GM21360 (cell line): ENCODE measurements at regions not wholly inside any gene's neighbourhood (a gene's known extent, or its start where the extent isn't known, plus 50 kb on each side); places are given as distances from the start of the nearest gene placed in this dataset.
"Not testable (repeated sequence)": the region's sequence is repeated elsewhere in the genome, so short reads cannot be mapped to it uniquely, and the experiment has no call there.

Source experiments
- ATAC-seq: cut with Tn5 transposase; IDR thresholded peaks from one replicate; pipeline ENCODE4 v1.9.1; 2021; ENCODE audit warnings: mild to moderate bottlenecking, moderate library complexity; ENCODE audit not compliant: unreplicated experiment

DNA sequence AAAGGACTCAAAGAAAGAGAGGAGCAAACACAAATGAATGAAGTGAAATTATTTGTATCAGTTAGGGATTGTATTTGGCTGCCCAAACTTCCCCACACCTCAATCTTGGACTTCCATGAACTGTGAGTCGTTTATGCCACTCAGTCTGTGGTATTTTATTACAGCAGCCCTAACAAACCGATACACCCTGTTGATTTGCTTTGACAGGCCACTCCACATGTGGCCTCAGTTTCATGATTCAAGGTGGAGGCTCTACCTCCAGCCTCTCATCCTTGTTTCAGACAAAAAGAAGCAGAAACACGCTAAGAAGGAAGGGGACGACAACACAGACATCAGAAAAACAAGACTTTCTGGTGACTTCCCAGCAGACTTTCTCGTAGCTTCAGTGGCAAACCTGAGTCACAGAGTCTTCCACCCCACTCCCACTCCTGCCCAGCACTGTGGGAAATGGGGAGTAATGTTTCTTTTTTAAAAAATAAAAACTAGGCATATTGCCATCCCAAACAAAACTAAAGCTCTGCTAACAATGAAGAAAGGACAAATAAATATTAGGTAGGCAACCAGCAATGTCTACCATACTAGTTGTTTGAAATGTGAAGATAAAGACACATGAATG is 52.2 kb upstream of the ABCA1 start:
- ATAC-seq: no peak

DNA sequence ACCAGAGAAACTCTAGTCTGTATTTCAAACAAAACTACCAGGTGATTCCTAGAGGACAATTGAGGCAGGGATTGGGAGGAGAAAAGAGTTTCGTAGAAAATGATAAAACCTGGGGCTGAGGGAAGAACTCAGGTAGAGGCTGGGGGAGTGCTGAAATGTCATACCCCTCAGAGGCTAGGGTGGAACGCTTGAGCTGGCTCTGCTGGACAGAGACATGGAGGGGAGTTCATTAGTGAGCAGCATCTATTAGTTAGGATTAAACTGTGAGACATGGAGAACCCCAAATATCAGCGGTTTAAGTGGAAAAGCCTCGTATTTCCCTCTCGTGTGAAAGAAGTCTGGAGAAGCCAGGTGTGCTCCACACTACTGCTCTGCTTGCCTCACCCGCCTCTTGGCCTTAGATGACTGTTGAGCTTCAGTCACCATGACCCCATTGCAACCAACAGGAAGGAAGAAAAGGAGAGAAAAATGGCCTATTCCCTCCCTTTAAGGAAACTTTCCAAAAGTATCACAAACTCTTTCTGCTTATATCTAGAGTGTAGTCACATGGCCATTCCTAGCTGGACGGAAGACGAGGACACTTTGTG is 53.7 kb upstream of the ABCA1 start:
- no peak for ATAC-seq

DNA sequence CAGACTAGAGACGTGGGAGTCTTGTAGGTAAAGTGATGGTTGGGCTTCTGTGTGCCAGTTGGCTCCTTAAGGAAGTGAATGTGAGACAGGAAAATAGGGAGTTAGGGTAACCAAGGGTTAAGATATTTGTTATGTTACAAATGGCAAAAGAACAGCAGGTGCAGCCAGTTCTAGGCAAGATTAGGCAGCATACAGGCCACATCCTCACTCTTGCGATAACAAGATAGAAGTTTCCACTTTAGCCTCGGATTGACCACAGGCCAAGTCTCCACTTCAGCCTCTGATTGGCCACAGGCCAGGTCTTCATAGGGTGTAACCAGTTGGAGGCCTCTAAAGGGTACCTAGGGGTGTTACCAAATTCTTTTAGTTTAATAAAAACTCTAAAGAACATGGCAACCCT is 54.6 kb upstream of the ABCA1 start:
- no peak for ATAC-seq

DNA sequence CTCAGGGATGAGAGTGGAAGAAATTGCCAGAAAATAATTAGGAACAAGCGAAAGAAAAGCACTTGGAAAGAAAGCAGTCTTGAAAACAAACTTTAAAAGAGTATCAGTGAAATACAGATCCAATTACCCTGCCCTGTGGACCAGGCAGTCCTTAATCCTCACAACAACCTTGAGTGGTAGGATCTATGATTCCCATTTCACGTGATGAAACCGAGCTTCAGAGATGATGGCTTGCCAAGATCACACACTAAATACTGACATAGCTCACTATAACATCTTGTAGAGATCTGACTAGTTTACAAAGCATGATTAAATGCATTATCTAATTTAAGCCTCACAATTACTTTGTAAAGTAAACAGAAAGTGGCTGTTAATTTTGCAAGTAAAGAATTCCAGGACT is 55.5 kb upstream of the ABCA1 start:
- no peak for ATAC-seq

DNA sequence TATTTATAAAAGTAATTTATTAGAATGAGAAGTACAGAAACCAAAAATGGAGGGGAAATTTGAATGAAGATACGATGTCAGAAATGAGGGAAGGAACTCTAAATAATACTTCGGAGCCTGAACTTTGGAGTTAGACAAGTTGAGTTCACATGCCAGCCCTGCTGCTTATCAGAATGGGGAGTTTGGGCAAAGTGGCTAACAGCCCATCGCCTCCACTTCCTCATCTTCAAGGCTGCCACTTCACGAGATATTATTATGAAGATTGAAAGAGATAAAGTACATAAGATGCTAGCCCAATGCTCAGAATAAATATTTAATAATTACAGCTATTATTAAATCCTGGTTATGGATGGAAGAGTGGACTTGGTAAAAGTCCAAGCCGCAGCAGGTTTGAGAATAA is 56.2 kb upstream of the ABCA1 start:
- no peak for ATAC-seq

DNA sequence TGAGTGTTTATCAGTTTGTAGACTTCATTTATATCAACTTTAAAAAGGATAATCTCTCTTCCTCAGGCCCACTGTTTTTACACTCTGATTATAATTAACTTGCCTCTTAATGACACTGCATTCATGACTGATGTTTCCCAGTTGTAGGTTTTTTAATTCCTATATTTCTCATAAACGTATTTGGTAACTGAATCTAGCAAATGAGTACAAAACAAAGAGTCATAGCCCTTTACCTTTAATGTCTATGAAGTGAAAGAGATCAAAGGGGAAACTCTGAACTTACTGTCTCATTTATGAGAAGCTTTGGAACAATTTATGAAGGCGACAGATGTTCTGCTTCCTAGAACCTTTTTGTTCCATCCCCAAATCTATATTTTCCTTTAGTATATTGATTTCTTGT is 56.6 kb upstream of the ABCA1 start:
- ATAC-seq: no peak

DNA sequence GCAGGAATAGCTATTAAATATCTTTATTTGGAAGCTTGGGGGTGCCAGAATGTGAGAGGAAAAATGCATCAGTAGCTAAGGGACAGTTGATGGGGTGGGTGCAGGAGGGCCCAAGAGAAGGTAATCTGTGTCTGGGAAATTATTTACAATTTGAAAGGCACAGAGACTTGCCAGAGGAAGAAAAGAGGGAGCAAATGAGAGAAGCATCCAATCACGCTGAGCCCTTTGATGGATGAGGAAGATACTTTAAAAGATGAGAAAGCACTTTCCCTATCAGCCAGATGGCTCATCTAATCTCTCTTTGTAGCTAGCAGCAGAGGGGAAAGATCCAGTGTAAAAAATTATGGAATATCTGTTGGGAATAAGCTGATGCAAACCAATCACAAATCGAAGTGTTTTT is 57.0 kb upstream of the ABCA1 start:
- ATAC-seq: no peak

DNA sequence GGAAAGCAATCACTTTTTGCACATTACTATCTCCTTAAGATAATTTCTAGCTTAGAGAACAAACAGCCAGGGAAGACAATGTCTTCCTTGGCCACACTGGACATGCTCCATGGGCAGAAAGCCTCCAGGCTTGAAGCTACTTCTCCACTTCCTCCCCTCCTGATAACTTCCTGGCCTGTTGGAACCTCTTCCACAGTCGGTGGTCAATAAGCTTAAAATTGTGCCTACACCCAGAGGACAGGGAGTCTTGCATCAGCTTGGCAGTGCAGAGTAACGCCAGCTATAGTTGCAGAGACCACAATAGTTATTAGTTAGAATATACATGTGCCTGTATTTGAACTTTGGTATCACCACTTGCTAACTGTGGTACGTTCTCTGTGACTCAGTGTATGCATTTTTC is 58.1 kb upstream of the ABCA1 start:
- no peak for ATAC-seq

DNA sequence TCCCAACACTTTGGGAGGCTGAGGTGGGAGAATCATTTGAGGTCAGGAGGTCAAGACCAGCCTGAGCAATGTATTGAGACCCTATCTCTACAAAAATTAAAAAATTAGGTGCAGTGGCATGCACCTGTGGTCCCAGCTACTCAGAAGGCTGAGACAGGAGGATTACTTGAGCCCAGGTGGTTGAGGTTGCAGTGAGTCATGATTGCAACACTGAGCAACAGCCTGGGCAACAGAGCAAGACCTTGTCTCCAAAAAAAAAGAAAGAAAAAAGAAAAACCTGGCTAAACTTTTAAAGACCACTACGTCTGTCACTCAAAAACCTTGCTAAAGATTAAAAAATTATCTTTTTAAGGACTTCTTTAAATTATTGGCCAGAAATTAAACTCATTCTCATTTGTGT is 59.8 kb upstream of the ABCA1 start:
- ATAC-seq: no peak

DNA sequence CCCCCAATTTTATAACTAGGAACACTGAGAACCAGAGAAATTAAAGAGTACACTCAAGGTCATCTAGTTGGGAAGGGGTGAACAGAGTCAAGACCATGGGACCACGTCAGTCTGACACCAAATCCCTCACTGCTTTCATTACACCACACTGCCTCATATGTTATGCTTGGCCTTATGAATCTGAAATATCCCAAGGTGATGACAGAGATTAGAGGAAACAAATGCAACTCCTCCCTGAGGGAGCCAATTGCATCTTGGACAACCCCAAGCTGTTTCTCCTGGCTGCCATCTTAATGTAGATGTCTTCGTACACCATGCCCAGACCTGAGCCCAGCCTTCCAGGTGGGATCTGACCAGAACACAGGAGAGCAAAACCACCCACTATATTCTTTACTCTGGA is 60.6 kb upstream of the ABCA1 start:
- no peak for ATAC-seq

DNA sequence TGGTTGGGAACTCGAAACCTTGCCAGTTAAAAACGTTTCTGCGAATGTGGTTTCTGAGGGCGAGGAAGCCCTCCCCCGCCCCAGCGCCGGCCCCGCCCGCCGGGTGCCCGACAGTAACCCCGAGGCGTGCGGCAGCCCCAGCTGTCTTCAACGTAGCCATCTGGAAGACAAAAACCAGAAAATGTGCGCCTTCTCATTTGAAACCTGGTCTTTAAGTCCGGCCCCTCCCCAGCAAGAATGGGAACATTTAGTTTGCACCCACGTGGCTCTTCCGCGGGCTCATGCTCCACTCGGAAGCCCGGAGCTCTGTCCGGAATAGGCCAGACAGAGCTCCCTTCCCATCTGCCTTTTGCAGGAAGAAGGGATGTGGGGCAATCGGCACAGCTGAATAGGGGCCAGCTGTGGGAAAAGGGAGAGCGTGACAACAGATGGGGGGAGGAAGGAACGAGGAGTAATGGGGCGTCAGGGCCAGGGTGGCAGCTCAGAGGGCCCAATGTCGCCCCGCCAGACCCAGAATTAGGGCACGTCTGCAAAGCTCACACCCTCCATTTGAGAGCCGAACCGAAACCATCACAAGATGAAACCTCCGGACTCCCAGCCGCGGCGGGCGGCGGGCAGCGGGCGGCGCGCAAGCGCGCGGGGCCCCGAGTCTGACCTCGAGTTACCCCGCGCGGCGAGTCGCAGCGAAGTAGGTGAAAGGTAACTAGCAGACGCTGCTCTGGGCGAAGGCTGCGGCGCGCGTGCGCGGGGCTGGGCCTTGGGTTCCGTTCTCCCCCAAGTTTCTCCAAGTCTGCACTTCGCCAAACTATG is 63.4 kb upstream of the ABCA1 start:
- peak; percentile 82 for ATAC-seq

DNA sequence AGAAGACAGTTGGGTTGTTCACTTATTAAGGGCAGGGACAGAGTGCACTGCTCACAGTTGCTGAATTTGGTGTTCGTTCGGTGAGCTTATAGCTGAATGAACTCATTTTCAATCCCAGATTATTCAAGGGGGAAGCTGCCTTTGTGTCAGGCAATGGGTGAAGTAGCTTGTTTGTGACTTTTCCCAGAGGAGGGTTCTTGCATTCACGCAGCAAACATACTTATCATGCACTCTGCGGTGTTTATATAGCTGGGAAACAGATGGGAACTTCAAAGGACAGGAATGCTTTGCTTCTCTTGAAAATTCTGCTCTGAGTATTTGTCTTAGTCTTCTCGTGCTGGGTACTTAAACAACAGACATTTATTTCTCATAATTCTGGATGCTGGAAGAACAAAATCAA is 64.7 kb upstream of the ABCA1 start:
- no peak for ATAC-seq

DNA sequence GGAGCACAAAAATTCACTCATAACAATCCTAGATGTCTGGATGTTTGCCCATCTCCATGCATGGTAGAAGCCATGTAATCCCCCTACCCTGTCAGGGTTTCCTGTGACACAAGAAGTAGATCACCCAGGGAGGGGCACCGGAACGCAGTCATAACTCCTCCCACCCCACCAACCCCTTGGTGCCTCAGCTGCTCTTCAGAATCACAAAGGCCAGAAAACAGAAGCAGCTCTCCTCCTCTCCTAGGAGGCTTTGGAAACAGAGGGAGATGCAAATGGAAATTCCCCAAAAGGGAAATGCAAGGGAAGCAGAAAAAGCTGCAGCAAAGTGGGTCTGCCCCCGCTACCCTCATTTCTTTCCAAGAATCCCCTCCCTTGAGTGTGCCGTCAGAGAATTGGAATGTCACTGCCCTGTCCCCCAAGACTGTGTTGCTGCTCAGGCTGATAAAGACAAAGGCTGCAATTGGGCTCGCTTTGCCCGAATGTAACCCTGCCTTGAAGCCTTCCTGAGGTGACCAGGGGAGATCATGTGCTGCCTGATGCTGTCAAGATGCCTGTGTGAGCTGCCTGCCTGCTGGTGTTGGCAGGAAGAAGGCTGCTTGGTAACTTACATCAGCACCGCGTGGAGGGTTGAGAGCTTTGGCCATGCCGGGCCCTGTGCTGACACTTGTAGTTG is 65.5 kb upstream of the ABCA1 start:
- ATAC-seq: no peak

DNA sequence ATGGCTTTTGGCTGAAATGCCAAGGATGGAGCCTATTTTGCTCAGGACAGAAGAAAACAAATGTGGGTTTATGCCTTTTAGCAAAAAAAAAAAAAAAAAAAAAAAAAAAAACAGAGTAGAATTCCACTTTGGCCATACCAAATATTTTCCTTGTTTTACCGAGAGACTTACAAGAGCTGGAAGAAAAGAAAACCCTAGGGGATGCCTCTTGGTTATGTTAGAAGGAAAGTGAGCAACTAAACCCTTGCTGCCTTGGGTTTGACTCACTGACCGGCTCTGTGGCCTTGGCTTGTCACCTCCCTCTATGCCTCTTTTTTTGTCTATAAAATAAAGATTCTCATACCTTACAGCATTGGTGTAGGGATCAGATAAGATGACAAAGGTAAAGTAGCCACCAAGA is 69.6 kb upstream of the ABCA1 start:
- no peak for ATAC-seq

DNA sequence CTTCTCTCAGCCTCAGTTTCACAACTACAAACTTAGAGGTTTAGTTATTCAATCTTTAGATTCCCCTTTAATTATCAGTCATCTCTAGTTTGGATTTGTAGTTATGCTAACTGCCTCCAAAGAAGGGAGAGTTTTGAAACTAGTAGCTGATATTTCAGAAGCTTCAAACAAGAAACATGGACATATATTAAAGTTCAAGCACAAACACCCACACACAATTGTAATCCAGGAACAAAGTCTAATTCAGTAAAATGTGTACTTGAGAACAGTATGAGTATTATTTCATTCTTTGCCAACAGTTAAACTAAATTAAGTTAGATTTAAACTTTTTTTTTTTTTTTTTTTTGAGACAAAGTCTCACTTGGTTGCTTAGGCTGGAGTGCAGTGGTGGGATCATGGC is 71.2 kb upstream of the ABCA1 start:
- ATAC-seq: no peak

DNA sequence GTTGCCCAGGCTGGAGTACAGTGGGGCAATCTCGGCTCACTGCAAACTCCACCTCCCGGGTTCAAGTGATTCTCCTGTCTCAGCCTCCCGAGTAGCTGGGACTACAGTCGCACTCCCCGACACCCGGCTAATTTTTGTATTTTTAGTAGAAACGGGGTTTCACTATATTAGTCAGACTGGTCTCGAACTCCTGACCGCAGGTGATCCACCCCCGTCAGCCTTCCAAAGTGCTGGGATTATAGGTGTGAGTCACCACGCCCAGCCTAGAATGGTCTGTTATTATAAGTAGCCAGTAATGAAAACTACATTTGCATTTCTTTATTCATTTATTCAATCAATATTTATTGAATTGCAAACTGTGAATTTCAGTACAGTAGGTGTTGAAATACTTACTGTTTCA is 72.6 kb upstream of the ABCA1 start:
- ATAC-seq: not testable (repeated sequence)

DNA sequence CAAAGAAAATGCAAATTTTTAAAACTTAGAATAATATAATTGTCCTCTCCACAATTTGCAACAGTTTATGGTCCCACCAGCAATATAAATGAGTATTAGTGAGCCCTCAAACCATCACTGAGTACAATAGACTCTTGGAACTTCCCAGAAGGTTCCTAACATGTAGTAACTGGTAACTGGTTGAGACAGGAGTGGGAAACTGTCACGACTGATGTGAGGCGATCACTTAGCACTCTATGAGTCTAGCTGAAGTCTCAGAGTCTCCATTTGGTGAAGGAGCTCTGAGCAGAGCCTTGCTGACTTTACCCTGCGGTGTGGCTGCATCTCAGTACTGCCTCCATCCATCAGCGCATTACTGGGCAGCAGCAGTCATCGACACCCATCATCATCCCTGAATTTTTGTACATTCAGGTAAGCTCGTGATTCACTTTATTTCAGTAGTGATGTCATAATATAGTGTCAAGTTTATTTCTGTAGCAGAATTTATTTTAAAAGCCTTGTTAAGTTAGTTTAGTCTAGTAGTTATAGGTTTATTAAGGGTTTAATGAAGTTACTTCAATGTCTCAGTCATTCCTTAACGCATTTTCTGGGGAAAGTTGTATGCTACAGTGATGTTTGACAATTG is 76.6 kb upstream of the ABCA1 start:
- ATAC-seq: no peak

DNA sequence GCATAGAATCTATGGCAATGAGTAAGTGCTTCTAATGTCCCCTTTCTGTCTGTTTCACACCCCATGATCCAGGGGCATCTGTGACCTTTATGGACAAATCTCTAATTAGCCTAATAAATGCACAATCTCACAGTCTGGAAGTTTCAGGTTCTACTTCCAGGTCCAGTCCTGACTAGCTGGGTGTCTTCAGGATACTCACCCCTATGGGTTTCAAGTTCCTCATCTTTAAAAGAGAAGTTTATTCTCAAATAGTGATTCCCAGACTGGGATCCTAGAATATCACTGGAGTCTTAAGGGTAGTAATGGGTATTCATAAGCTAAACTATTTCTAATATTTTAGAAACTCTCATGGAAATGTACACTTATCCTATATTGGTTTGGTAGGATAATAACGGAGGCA is 77.2 kb upstream of the ABCA1 start:
- no peak for ATAC-seq

DNA sequence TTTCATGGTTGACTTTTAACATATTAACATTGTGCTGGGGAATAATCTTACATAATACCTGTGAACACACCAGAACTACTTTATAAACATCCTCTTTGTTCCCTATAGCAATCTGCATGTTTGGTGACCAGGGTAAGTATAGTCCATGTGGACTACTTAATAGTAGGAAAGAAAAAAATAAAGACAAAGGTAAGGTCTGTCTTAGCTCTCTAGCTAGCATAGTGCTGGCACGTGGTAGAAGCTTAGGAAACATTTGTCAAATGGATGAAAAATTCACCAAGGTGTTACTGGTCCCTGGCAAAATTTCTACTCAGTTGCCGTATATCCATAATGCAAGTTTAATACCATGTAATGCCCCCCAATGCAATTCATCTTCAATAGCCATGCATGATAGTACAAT is 78.6 kb upstream of the ABCA1 start:
- ATAC-seq: no peak

DNA sequence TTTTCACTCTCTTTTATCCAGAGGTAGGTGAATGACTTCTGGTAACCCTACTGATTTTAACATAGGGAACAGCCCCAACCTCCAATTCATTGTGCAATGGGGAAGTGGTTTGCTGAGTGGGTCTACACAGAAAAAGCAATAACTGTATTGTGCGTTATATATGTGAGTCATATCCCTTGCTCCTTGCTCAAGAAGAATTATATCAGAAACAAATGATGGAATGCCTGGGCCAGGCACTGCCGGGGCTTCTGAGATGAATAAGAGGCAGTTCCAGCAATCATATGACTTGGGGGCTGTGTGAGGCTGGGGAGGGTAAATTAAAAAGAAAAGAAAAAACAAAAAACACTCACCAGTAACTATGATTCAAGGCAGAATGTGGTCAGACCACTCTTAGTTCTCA is 79.2 kb upstream of the ABCA1 start:
- ATAC-seq: no peak

DNA sequence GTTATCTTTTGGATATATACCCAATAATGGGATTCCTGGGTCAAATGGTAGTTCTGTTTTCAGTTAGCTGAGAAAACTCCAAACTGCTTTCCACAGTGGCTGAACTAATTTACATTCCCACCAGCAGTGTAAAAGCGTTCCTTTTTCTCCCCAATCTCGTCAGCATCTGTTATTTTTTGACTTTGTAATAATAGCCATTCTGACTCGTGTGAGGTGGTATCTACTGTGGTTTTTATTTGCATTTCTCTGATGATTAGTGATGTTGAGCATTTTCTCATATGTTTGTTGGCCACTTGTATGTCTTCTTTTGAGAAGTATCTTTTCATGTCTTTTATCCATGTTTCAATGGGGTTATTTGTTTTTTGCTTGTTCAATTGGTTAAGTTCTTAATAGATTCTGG is 82.1 kb upstream of the ABCA1 start:
- not testable (repeated sequence) for ATAC-seq
